ENCODE measurements at regions not wholly inside any gene's neighbourhood (a gene's known extent, or its start where the extent isn't known, plus 50 kb on each side); places are given as distances from the start of the nearest gene placed in this dataset.

- no peak for TF ChIP-seq CTCF (IDR thresholded peaks at IDR 0.05; ENCODE audit: poor library complexity)
- no peak for TF ChIP-seq EZH2 (IDR thresholded peaks at IDR 0.05; ENCODE audit: borderline replicate concordance)
Observed at GRCh38 chr14:98949051-98949450, 322.9 kb downstream of the BCL11B start.
